ENCODE measurements at regions not wholly inside any gene's neighbourhood (a gene's known extent, or its start where the extent isn't known, plus 50 kb on each side); places are given as distances from the start of the nearest gene placed in this dataset.

- no peak for DNase-seq (ENCODE audit: low spot score)
Observed at GRCh38 chr19:30309905-30310601, 62.1 kb upstream of the ZNF536 start.

GRCh38 chr19:30310602-30311263, 61.5 kb upstream of the ZNF536 start:
- DNase-seq (ENCODE audit: low spot score): no peak

GRCh38 chr19:30311911-30312310, 60.3 kb upstream of the ZNF536 start:
- no peak for DNase-seq (ENCODE audit: low spot score)

GRCh38 chr19:30312582-30313352, 59.4 kb upstream of the ZNF536 start:
- no peak for DNase-seq (ENCODE audit: low spot score)

GRCh38 chr19:30313353-30313750, 58.8 kb upstream of the ZNF536 start:
- DNase-seq (ENCODE audit: low spot score): no peak

- no peak for DNase-seq (ENCODE audit: low spot score)
Observed at GRCh38 chr19:30314056-30314804, 58.0 kb upstream of the ZNF536 start.

GRCh38 chr19:30314805-30315155, 57.4 kb upstream of the ZNF536 start:
- DNase-seq (ENCODE audit: low spot score): no peak

- no peak for DNase-seq (ENCODE audit: low spot score)
Observed at GRCh38 chr19:30315159-30315558, 57.0 kb upstream of the ZNF536 start.

- DNase-seq (ENCODE audit: low spot score): no peak
Observed at GRCh38 chr19:30316000-30316491, 56.1 kb upstream of the ZNF536 start.

GRCh38 chr19:30316560-30317106, 55.6 kb upstream of the ZNF536 start:
- DNase-seq (ENCODE audit: low spot score): no peak

- no peak for DNase-seq (ENCODE audit: low spot score)
Observed at GRCh38 chr19:30317403-30317802, 54.8 kb upstream of the ZNF536 start.

- DNase-seq (ENCODE audit: low spot score): no peak
Observed at GRCh38 chr19:30318261-30318660, 53.9 kb upstream of the ZNF536 start.

GRCh38 chr19:30318936-30319335, 53.2 kb upstream of the ZNF536 start:
- no peak for DNase-seq (ENCODE audit: low spot score)

GRCh38 chr19:30319411-30319810, 52.8 kb upstream of the ZNF536 start:
- no peak for DNase-seq (ENCODE audit: low spot score)

- DNase-seq (ENCODE audit: low spot score): no peak
Observed at GRCh38 chr19:30319876-30320275, 52.3 kb upstream of the ZNF536 start.

- DNase-seq (ENCODE audit: low spot score): no peak
Observed at GRCh38 chr19:30320466-30320865, 51.7 kb upstream of the ZNF536 start.

- DNase-seq (ENCODE audit: low spot score): no peak
Observed at GRCh38 chr19:30320916-30321315, 51.3 kb upstream of the ZNF536 start.
